IMR-90 (cell line): ENCODE measurements at regions not wholly inside any gene's neighbourhood (a gene's known extent, or its start where the extent isn't known, plus 50 kb on each side); places are given as distances from the start of the nearest gene placed in this dataset.

Experiments used
- ATAC-seq: fragments of 200-7000 bp; cut with Tn5 transposase; 2 replicates; pipeline ENCODE4 v1.9.1; 2020; ENCODE audit warnings: low read depth, mild to moderate bottlenecking, moderate library complexity
- BruUV-seq: library from RNA; stranded (reverse); fragments of 400-500 nt; replicated peaks from 2 replicates; lab custom pipeline; 2021; lab: Mats Ljungman, UMichigan
- CTCF ChIA-PET: fragments of 300-600 bp; formaldehyde crosslinking; extraction: SDS; loops from one replicate; lab custom pipeline; 2021; ENCODE audit warnings: antibody characterized with exemption; lab: Yijun Ruan, JAX
- POLR2A ChIA-PET: fragments of 300-600 bp; sonication (Branson Sonifier 250); formaldehyde crosslinking; loops from one replicate; lab custom pipeline; 2022; ENCODE audit warnings: antibody characterized with exemption; ENCODE audit not compliant: unreplicated experiment; lab: Charles Lee
- DNase-seq: peaks from one replicate; pipeline ENCODE4 v3.0.0; 2013
- H2AFZ ChIP-seq: replicated peaks from 2 replicates; pipeline ENCODE3; 2013; ENCODE audit warnings: low read length, mild to moderate bottlenecking; ENCODE audit not compliant: poor library complexity
- H2AK5ac ChIP-seq: 2 replicates; pipeline ENCODE4 v1.6.1; 2013; ENCODE audit warnings: low read depth, low read length, inconsistent platforms
- H2AK9ac ChIP-seq: replicated peaks from 2 replicates; pipeline ENCODE3; 2013; ENCODE audit warnings: mild to moderate bottlenecking, low read depth, low read length, moderate library complexity; ENCODE audit not compliant: poor library complexity
- H2BK120ac ChIP-seq: 2 replicates; pipeline ENCODE4 v1.6.1; 2013; ENCODE audit warnings: low read depth, low read length, inconsistent platforms
- H2BK15ac ChIP-seq: 3 replicates; pipeline ENCODE4 v1.6.1; 2013; ENCODE audit warnings: low read depth, low read length, inconsistent platforms
- H2BK20ac ChIP-seq: 2 replicates; pipeline ENCODE4 v1.6.1; 2013; ENCODE audit warnings: low read depth, mild to moderate bottlenecking, inconsistent platforms, low read length, moderate library complexity
- H2BK5ac ChIP-seq: 2 replicates; pipeline ENCODE4 v1.6.1; 2013; ENCODE audit warnings: mild to moderate bottlenecking, low read depth, low read length, inconsistent platforms; ENCODE audit not compliant: poor library complexity, severe bottlenecking
- H3K14ac ChIP-seq: replicated peaks from 2 replicates; pipeline ENCODE4 v1.6.1; 2013; ENCODE audit warnings: low read depth, low read length, inconsistent platforms
- H3K18ac ChIP-seq: 2 replicates; pipeline ENCODE4 v1.6.1; 2013; ENCODE audit warnings: low read depth, low read length, control low read depth
- H3K23ac ChIP-seq: 2 replicates; pipeline ENCODE4 v1.6.1; 2013; ENCODE audit warnings: low read depth, low read length, inconsistent platforms
- H3K27ac ChIP-seq: 2 replicates; pipeline ENCODE4 v1.5.1; 2013; ENCODE audit warnings: mild to moderate bottlenecking, control low read depth, low read length; ENCODE audit not compliant: insufficient read depth
- H3K27me3 ChIP-seq: 2 replicates; pipeline ENCODE4 v1.6.1; 2013; ENCODE audit warnings: low read length; ENCODE audit not compliant: control insufficient read depth, insufficient read depth
- H3K36me3 ChIP-seq: 2 replicates; pipeline ENCODE4 v1.6.1; 2013; ENCODE audit warnings: low read length, mixed read lengths; ENCODE audit not compliant: control insufficient read depth, insufficient read depth
- H3K4ac ChIP-seq: 2 replicates; pipeline ENCODE4 v1.6.1; 2013; ENCODE audit warnings: low read depth, low read length, inconsistent platforms
- H3K4me1 ChIP-seq: 2 replicates; pipeline ENCODE4 v1.6.1; 2013; ENCODE audit warnings: low read length, mixed read lengths; ENCODE audit not compliant: control insufficient read depth, insufficient read depth
- H3K4me2 ChIP-seq: 2 replicates; pipeline ENCODE4 v1.6.1; 2013; ENCODE audit warnings: low read depth, mild to moderate bottlenecking, control low read depth, low read length, moderate library complexity
- H3K4me3 ChIP-seq: 2 replicates; pipeline ENCODE4 v1.5.1; 2013; ENCODE audit warnings: low read depth, mild to moderate bottlenecking, control low read depth, low read length, moderate library complexity; ENCODE audit not compliant: insufficient read depth
- H3K56ac ChIP-seq: 2 replicates; pipeline ENCODE4 v1.6.1; 2013; ENCODE audit warnings: low read length, inconsistent platforms; ENCODE audit not compliant: insufficient read depth; ENCODE audit errors: extremely low read depth
- H3K79me1 ChIP-seq, 2 experiments: 2 replicates each; pipeline ENCODE4 v1.6.1; 2013; ENCODE audit warnings: low read length in 2 of 2, inconsistent platforms in 1 of 2, low read depth in 1 of 2
- H3K9ac ChIP-seq: 2 replicates; pipeline ENCODE4 v1.6.1; 2013; ENCODE audit warnings: low read depth, low read length, control low read depth
- H3K9me1 ChIP-seq: 2 replicates; pipeline ENCODE4 v1.6.1; 2013; ENCODE audit warnings: low read length, inconsistent platforms; ENCODE audit not compliant: insufficient read depth
- H3K9me3 ChIP-seq: 2 replicates; pipeline ENCODE4 v1.6.1; 2013; ENCODE audit warnings: low read length; ENCODE audit not compliant: control insufficient read depth, insufficient read depth
- H4K20me1 ChIP-seq: 2 replicates; pipeline ENCODE4 v1.6.1; 2013; ENCODE audit warnings: low read length, inconsistent platforms; ENCODE audit not compliant: insufficient read depth
- H4K5ac ChIP-seq: 2 replicates; pipeline ENCODE4 v1.6.1; 2013; ENCODE audit warnings: mild to moderate bottlenecking, low read depth, low read length, control low read depth
- H4K8ac ChIP-seq, 2 experiments: 2 replicates each; pipeline ENCODE4 v1.6.1; 2013; ENCODE audit warnings: low read depth in 2 of 2, low read length in 2 of 2, control low read depth in 1 of 2, inconsistent platforms in 1 of 2
- H4K91ac ChIP-seq: 2 replicates; pipeline ENCODE4 v1.6.1; 2013; ENCODE audit warnings: low read depth, low read length, inconsistent platforms; ENCODE audit not compliant: insufficient read depth
- BHLHE40 ChIP-seq: fragments of 150-350 bp; IDR thresholded peaks from 2 replicates; pipeline ENCODE4 v1.6.1; 2016; ENCODE audit warnings: mild to moderate bottlenecking, low read depth, low read length
- CHD1 ChIP-seq: IDR thresholded peaks from 2 replicates; pipeline ENCODE4 v1.6.1; 2012; ENCODE audit warnings: low read depth, low read length, improper control_type of control experiment
- ELK1 ChIP-seq: fragments of 150-350 bp; IDR thresholded peaks from 2 replicates; pipeline ENCODE4 v1.6.1; 2016; ENCODE audit warnings: low read depth, mild to moderate bottlenecking, low read length, moderate library complexity, borderline replicate concordance
- MAZ ChIP-seq: IDR thresholded peaks from 2 replicates; pipeline ENCODE4 v1.6.1; 2012; ENCODE audit warnings: low read depth, mild to moderate bottlenecking, low read length, improper control_type of control experiment, moderate library complexity, borderline replicate concordance
- MXI1 ChIP-seq: IDR thresholded peaks from 2 replicates; pipeline ENCODE4 v1.6.1; 2012; ENCODE audit warnings: low read depth, mild to moderate bottlenecking, low read length, moderate library complexity, borderline replicate concordance
- RCOR1 ChIP-seq: IDR thresholded peaks from 2 replicates; pipeline ENCODE4 v1.6.1; 2012; ENCODE audit warnings: mild to moderate bottlenecking, low read length, improper control_type of control experiment; ENCODE audit not compliant: insufficient replicate concordance
- RFX5 ChIP-seq: IDR thresholded peaks from 2 replicates; pipeline ENCODE4 v1.8.0; 2012; ENCODE audit warnings: low read depth, mild to moderate bottlenecking, low read length, moderate library complexity
- SMC3 ChIP-seq: fragments of 150-350 bp; IDR thresholded peaks from 2 replicates; pipeline ENCODE4 v1.6.1; 2016; ENCODE audit warnings: low read depth, mild to moderate bottlenecking, antibody characterized with exemption, low read length, moderate library complexity
- USF2 ChIP-seq: fragments of 150-350 bp; IDR thresholded peaks from 2 replicates; pipeline ENCODE4 v1.6.1; 2017; ENCODE audit warnings: mild to moderate bottlenecking, antibody characterized with exemption, low read length, low read depth
- WGBS, 2 experiments: methylation state at CpG; one replicate each; pipeline versions ENCODE4 v1.1.5 to v1.1.7; 2013; ENCODE audit warnings: missing lambda C conversion rate in 2 of 2; ENCODE audit not compliant: insufficient read length in 1 of 2; ENCODE audit errors: extremely low coverage in 2 of 2; 5-methylcytosine and 5-hydroxymethylcytosine counted together
- dilution Hi-C: fragments of 300-500 bp; cut with HindIII; formaldehyde crosslinking; loops from one replicate; pipeline ENCODE4 v1.14.3; 2018; ENCODE audit warnings: low sequenced_read_pairs; ENCODE audit not compliant: unreplicated experiment
- in situ Hi-C: fragments of 300-500 bp; cut with MboI; formaldehyde crosslinking; loops from 3 replicates; pipeline ENCODE4 v1.14.3; 2019; ENCODE audit warnings: low sequenced_read_pairs, inconsistent platforms, mixed read lengths
- intact Hi-C: fragments of 100-400 bp; cut with micrococcal nuclease; formaldehyde crosslinking; loops from 2 replicates; pipeline ENCODE4 v1.10.0; 2022

GRCh38 chr3:174614036-174614435 lies 245.1 kb upstream of the NAALADL2 start:
- CTCF ChIA-PET = interaction anchor here (0.6 kb wide), 1 partner anchor 968 kb away, joined by 3 read pairs; no protein-coding TSS in a partner anchor

More at GRCh38 chr3:174614036-174614435, 245.1 kb upstream of the NAALADL2 start:
- no peak overlapping the region for H4K91ac ChIP-seq
- H3K27ac ChIP-seq = no peak overlapping the region
- no CpG with 5 or more reads among the region's 2 CpGs for WGBS, 2 experiments
- H2BK15ac ChIP-seq = no peak overlapping the region
- H3K56ac ChIP-seq = no peak overlapping the region
- TF ChIP-seq RFX5 (no peak), SMC3 (no peak), RCOR1 (no peak), CHD1 (no peak), BHLHE40 (no peak), ELK1 (no peak), MXI1 (no peak), USF2 (no peak), MAZ (no peak)
- intact Hi-C loops = no loop called here
- no peak overlapping the region for H3K18ac ChIP-seq
- H3K9me1 ChIP-seq = no peaks in the 10 kb centered on the region
- no peak overlapping the region for H3K4ac ChIP-seq
- H3K4me1 ChIP-seq = no peaks in the 10 kb centered on the region
- H3K14ac ChIP-seq = no peak overlapping the region
- H4K20me1 ChIP-seq = no peaks in the 10 kb centered on the region
- H3K36me3 ChIP-seq = no peaks in the 10 kb centered on the region
- no peak overlapping the region for H3K4me2 ChIP-seq
- POLR2A ChIA-PET = interaction anchor here (0.6 kb wide), 1 partner anchor 950 kb away, joined by 3 read pairs; no protein-coding TSS in a partner anchor
- H3K9me3 ChIP-seq = no peaks in the 10 kb centered on the region
- dilution Hi-C loops = no loop called here
- H4K8ac ChIP-seq = no peak overlapping the region
- H3K27me3 ChIP-seq = no peaks in the 10 kb centered on the region
- H2AFZ ChIP-seq = no peak overlapping the region
- H3K23ac ChIP-seq = no peak overlapping the region
- no TSS peak for BruUV-seq
- no peak overlapping the region; the same call in 1 of the 2 replicates for H4K5ac ChIP-seq
- H3K79me1 ChIP-seq = no peaks in the 10 kb centered on the region
- no peak overlapping the region for H2AK9ac ChIP-seq
- H3K9ac ChIP-seq = no peak overlapping the region
- H2BK20ac ChIP-seq = no peak overlapping the region
- no peak overlapping the region for H2AK5ac ChIP-seq
- in situ Hi-C loops = no loop called here
- H3K4me3 ChIP-seq = no peak overlapping the region
- DNase-seq = no peak
- no peak overlapping the region for H2BK120ac ChIP-seq
- no peak for ATAC-seq
- no peak overlapping the region for H2BK5ac ChIP-seq
